Hematopoietic multipotent progenitor cell treated with erythropoietin and hydrocortisone succinate and interleukin-3 and kit ligand, for 15 days (in vitro differentiated cells): ENCODE measurements at regions not wholly inside any gene's neighbourhood (a gene's known extent, or its start where the extent isn't known, plus 50 kb on each side); places are given as distances from the start of the nearest gene placed in this dataset.
"Not testable (repeated sequence)": the region's sequence is repeated elsewhere in the genome, so short reads cannot be mapped to it uniquely, and the experiment has no call there.

Experiments used
- DNase-seq: peaks from one replicate; pipeline ENCODE4 v3.0.0-alpha.2; 2015; ENCODE audit warnings: low spot score

GRCh38 chr13:89968470-89968869 is 1379.0 kb upstream of the MIR17HG start:
- DNase-seq = no peak

- DNase-seq = no peak
Measured at GRCh38 chr13:89970353-89970709, 1377.2 kb upstream of the MIR17HG start.

- no peak for DNase-seq
Measured at GRCh38 chr13:89977203-89977602, 1370.3 kb upstream of the MIR17HG start.

GRCh38 chr13:89980896-89981295 is 1366.6 kb upstream of the MIR17HG start:
- DNase-seq = no peak

- DNase-seq = no peak
Measured at GRCh38 chr13:89982407-89983095, 1364.9 kb upstream of the MIR17HG start.

GRCh38 chr13:89988206-89988605 is 1359.3 kb upstream of the MIR17HG start:
- DNase-seq = no peak

GRCh38 chr13:90003566-90003965 is 1343.9 kb upstream of the MIR17HG start:
- no peak for DNase-seq

- no peak for DNase-seq
Measured at GRCh38 chr13:90008707-90009149, 1338.8 kb upstream of the MIR17HG start.

- no peak for DNase-seq
Measured at GRCh38 chr13:90014038-90014437, 1333.4 kb upstream of the MIR17HG start.

GRCh38 chr13:90015565-90016507 is 1331.7 kb upstream of the MIR17HG start:
- no peak for DNase-seq

- DNase-seq = no peak
Measured at GRCh38 chr13:90016688-90017087, 1330.8 kb upstream of the MIR17HG start.

GRCh38 chr13:90020536-90021070 is 1326.9 kb upstream of the MIR17HG start:
- DNase-seq = no peak

- no peak for DNase-seq
Measured at GRCh38 chr13:90027409-90027808, 1320.1 kb upstream of the MIR17HG start.

- no peak for DNase-seq
Measured at GRCh38 chr13:90032313-90032712, 1315.2 kb upstream of the MIR17HG start.

GRCh38 chr13:90032841-90033493 is 1314.5 kb upstream of the MIR17HG start:
- no peak for DNase-seq

GRCh38 chr13:90039516-90039915 is 1308.0 kb upstream of the MIR17HG start:
- DNase-seq = no peak

- DNase-seq = no peak
Measured at GRCh38 chr13:90047600-90047999, 1299.9 kb upstream of the MIR17HG start.

GRCh38 chr13:90049989-90050671 is 1297.4 kb upstream of the MIR17HG start:
- DNase-seq = no peak

- no peak for DNase-seq
Measured at GRCh38 chr13:90055121-90055520, 1292.4 kb upstream of the MIR17HG start.

- no peak for DNase-seq
Measured at GRCh38 chr13:90055760-90056159, 1291.7 kb upstream of the MIR17HG start.

GRCh38 chr13:90064226-90064625 is 1283.3 kb upstream of the MIR17HG start:
- not testable (repeated sequence) for DNase-seq

- no peak for DNase-seq
Measured at GRCh38 chr13:90068658-90069057, 1278.8 kb upstream of the MIR17HG start.
